ENCODE measurements at regions not wholly inside any gene's neighbourhood (a gene's known extent, or its start where the extent isn't known, plus 50 kb on each side); places are given as distances from the start of the nearest gene placed in this dataset.
"Not testable (repeated sequence)": the region's sequence is repeated elsewhere in the genome, so short reads cannot be mapped to it uniquely, and the experiment has no call there.

DNA sequence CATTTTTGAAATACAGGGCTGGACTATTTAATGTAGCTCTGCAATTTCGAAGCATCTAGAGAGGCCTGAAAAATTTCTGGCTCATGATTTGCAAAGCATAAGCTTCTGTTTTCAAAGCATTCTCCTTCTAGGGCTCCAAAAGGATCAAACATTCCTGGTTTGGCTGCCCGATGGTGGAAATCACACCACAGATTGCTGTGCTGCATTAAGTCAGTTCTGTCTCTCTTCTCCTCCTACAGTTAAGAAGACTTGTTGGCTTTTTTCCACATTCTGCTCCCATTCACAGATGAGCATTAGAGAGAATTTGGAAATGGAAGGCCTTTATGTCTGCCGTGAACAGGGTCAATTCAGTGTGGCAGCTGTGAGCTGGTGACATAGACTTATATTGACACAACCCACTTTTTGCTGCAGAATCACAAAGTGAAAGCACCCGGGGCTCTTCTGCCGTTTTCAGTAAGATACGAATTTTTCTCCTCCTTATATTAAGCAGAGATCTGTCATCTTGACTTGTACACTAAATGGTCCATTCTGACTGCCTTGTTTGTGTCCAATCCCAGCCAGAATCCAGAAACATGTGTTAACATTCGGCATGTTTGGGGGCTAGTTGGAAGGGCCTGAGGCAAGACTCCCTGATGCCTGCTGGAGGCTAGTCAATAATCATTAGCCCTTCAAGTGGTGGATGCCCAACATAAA, 330.8 kb upstream of the DEFB112 start:
- H3K4me3 ChIP-seq, result peak overlapping the region in 1 of 4 donors; percentile 14
- H3K4me1 ChIP-seq, result peaks cover 0 to 4% (median 0%) of the 10 kb centered on the region in 4 donors
- no peaks in the 10 kb centered on the region for H3K27me3 ChIP-seq
- H3K36me3 ChIP-seq, result no peaks in the 10 kb centered on the region
- intact Hi-C loops (cut with DNase I), result no loop called here
- TF ChIP-seq POLR2AphosphoS5 (IDR thresholded peaks at IDR 0.05) (no peak), EP300 (IDR thresholded peaks at IDR 0.05) (no peak), POLR2A (IDR thresholded peaks at IDR 0.05) (no peak)
- TF ChIP-seq, protein P1, sequence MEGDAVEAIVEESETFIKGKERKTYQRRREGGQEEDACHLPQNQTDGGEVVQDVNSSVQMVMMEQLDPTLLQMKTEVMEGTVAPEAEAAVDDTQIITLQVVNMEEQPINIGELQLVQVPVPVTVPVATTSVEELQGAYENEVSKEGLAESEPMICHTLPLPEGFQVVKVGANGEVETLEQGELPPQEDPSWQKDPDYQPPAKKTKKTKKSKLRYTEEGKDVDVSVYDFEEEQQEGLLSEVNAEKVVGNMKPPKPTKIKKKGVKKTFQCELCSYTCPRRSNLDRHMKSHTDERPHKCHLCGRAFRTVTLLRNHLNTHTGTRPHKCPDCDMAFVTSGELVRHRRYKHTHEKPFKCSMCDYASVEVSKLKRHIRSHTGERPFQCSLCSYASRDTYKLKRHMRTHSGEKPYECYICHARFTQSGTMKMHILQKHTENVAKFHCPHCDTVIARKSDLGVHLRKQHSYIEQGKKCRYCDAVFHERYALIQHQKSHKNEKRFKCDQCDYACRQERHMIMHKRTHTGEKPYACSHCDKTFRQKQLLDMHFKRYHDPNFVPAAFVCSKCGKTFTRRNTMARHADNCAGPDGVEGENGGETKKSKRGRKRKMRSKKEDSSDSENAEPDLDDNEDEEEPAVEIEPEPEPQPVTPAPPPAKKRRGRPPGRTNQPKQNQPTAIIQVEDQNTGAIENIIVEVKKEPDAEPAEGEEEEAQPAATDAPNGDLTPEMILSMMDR (IDR thresholded peaks at IDR 0.05), result no peak
- no peaks in the 10 kb centered on the region for H3K9me3 ChIP-seq
- DNase-seq, result no peak
- 69% methylated on average over 7 of the region's 7 CpGs for WGBS, 2 donors
- no peak overlapping the region for H3K27ac ChIP-seq

DNA sequence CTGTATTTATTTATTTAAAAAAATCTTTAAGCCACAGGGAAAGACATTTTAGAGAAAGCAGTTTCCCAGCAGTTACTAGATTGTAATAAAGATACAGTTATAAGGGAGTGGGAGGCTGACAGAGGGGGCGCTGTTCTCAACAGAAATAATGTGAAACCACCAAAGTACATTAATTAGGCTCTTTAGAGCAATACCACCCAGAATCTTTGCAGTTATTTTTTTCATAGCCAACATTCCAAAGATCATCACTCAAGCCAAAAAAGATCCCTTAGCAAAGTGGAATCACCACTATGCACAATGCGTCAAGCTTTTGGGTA, 331.3 kb upstream of the DEFB112 start:
- intact Hi-C loops (cut with DNase I), result no loop called here
- WGBS, 2 donors, result 52 to 53% methylated on average over 2 of the region's 2 CpGs
- peak overlapping the region in 1 of 4 donors; percentile 14 for H3K4me3 ChIP-seq

DNA sequence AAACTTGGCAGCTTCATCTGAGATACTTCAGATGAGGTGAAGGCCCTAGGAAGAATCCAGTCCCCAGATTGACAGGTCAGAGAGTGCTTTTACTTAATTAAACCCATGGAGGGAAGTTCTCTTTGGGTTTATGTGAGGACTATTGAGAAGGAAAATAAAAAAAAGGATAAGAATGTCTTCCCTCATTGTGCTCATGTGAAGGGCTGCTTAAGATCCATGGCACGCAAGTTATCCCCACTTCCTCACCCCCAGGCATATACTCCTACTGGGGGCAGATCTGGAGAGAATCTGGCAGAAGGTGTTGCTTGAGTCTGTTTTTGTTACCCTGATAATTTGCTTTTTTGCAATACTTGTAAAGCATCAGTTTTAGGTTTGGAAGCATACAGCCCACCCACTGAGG, 322.9 kb upstream of the TFAP2D start:
- H3K4me1 ChIP-seq, result no peaks in the 10 kb centered on the region
- DNase-seq, result no peak
- TF ChIP-seq POLR2AphosphoS5 (IDR thresholded peaks at IDR 0.05) (no peak), POLR2A (IDR thresholded peaks at IDR 0.05) (no peak), EP300 (IDR thresholded peaks at IDR 0.05) (no peak)
- TF ChIP-seq, protein P1 (IDR thresholded peaks at IDR 0.05), result no peak
- H3K27me3 ChIP-seq, result no peaks in the 10 kb centered on the region
- H3K36me3 ChIP-seq, result no peaks in the 10 kb centered on the region
- H3K27ac ChIP-seq, result no peak overlapping the region
- WGBS, 2 donors, result 93 to 94% methylated on average over 1 of the region's 1 CpG
- no peak overlapping the region for H3K4me3 ChIP-seq
- intact Hi-C loops (cut with DNase I), result no loop called here
- H3K9me3 ChIP-seq, result no peaks in the 10 kb centered on the region

More for the DNA sequence above, 331.3 kb upstream of the DEFB112 start:
- Histone ChIP-seq H3K36me3 (no peaks in the 10 kb centered on the region), H3K9me3 (no peaks in the 10 kb centered on the region), H3K27ac (no peak overlapping the region), H3K27me3 (no peaks in the 10 kb centered on the region), H3K4me1 (peaks cover 0 to 4% (median 0%) of the 10 kb centered on the region in 4 donors)
- TF ChIP-seq, protein P1 (IDR thresholded peaks at IDR 0.05), result no peak
- TF ChIP-seq EP300 (IDR thresholded peaks at IDR 0.05) (no peak), POLR2AphosphoS5 (IDR thresholded peaks at IDR 0.05) (no peak), POLR2A (IDR thresholded peaks at IDR 0.05) (no peak)
- no peak for DNase-seq

DNA sequence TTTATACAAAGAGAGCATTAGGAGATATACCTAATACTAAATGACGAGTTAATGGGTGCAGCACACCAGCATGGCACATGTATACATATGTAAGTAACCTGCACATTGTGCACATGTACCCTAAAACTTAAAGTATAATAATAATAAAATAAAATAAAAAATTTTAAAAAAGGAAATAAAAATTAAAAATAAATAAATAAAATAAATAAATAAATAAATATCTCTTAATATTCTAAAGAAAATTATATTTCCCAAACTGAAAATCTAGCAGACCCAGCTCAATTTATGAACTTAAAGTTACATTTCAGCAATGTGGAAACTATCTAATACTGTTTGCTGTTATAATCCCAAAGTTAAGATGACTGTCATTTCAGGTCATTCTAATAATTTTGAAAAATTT, 319.2 kb upstream of the TFAP2D start:
- intact Hi-C loops (cut with DNase I); H3K4me3 ChIP-seq; DNase-seq; H3K4me1 ChIP-seq; H3K36me3 ChIP-seq; H3K9me3 ChIP-seq; H3K27me3 ChIP-seq; H3K27ac ChIP-seq: not testable (repeated sequence)
- whole genome bisulfite sequencing, 2 donors, result 79 to 80% methylated on average over 1 of the region's 1 CpG

DNA sequence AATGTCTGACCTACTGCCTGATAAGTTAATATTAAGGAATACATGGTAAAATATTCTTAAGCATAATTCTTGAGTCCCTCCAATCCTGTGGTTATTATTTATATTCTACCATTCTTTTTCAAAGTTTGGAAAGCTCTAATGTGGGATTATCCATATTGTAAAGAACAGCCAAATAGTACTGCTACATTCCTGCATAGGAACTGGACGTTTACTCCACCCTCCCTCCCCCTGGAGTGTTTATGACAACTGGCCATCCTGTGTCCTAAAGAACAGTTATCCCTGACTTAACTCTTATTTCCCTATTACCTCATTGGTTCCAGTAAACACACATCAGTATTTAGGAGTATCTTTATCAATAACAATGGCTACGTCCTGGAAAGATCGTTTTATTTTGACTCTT, 308.7 kb upstream of the TFAP2D start:
- 51 to 61% methylated on average over 3 of the region's 3 CpGs for WGBS, 2 donors
- H3K4me3 ChIP-seq, result no peak overlapping the region
- no peaks in the 10 kb centered on the region for H3K4me1 ChIP-seq
- H3K27me3 ChIP-seq, result no peaks in the 10 kb centered on the region
- H3K27ac ChIP-seq, result no peak overlapping the region
- DNase-seq, result no peak
- no peak for TF ChIP-seq POLR2A (IDR thresholded peaks at IDR 0.05)
- TF ChIP-seq, protein P1 (IDR thresholded peaks at IDR 0.05), result no peak
- no peak for TF ChIP-seq EP300 (IDR thresholded peaks at IDR 0.05)
- no peak for TF ChIP-seq POLR2AphosphoS5 (IDR thresholded peaks at IDR 0.05)
- H3K36me3 ChIP-seq, result no peaks in the 10 kb centered on the region
- H3K9me3 ChIP-seq, result no peaks in the 10 kb centered on the region
- intact Hi-C loops (cut with DNase I), result no loop called here

Measured in sigmoid colon (tissue), 6 donors.